ENCODE measurements at regions not wholly inside any gene's neighbourhood (a gene's known extent, or its start where the extent isn't known, plus 50 kb on each side); places are given as distances from the start of the nearest gene placed in this dataset.

DNA sequence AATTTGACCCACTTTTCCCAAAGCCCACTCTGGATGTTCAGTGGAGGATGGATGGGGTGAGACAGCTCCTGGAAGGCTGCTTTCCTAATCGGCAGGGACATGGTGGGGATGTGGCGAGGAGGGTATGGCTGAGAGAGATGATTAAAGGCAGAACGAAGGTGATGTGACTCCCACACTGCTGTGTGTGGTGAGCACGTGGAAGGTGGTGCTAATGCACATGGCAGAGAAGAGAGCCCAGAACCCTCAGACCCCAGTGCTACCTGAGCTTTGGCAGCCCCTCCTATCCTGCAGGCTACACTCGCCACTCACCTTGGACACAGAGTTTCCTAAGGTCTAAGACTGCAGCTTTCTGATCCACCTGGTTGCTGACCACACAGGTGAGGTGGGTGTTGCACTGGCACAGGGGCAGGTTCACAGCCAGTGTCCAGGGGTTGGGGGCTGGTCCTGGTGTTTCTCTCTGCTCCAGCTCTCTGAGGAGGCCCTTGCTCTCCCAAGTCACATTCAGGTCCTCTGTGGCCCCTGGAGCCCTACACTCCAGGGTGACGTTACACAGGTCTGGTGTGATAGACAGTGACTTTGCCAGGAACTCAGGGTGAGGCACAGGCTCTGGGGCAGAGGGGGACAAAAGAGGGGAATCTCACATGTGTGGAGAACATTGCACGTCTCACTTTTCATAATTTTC lies 151.4 kb upstream of the ETV3 start:
- no peaks in the 10 kb centered on the region for H3K4me1 Mint-ChIP-seq
- Histone ChIP-seq H3K4me1 (ENCODE audit: control insufficient read depth, insufficient read depth, low read length) (no peaks in the 10 kb centered on the region), H3K4me3 (ENCODE audit: low read length) (no peak overlapping the region), H3K36me3 (ENCODE audit: control insufficient read depth, insufficient read depth, low read length) (no peaks in the 10 kb centered on the region), H3K27ac (ENCODE audit: low read length) (no peak overlapping the region), H3K27me3 (ENCODE audit: control insufficient read depth, insufficient read depth, low read length) (no peaks in the 10 kb centered on the region), H3K9me3 (ENCODE audit: control insufficient read depth, insufficient read depth, low read length) (no peaks in the 10 kb centered on the region)
- no peaks in the 10 kb centered on the region for H3K36me3 Mint-ChIP-seq
- intact Hi-C loops (cut with micrococcal nuclease), result no loop called here
- no peaks in the 10 kb centered on the region for H3K9me3 Mint-ChIP-seq
- 80% methylated on average over 7 of the region's 7 CpGs for WGBS (ENCODE audit: insufficient coverage)
- H3K4me3 Mint-ChIP-seq, result no peak overlapping the region
- ATAC-seq (no peak), DNase-seq (no peak)
- H3K27me3 Mint-ChIP-seq (ENCODE audit: low read depth in 2 of 2), result peaks cover 16 to 51% of the 10 kb centered on the region in 2 donors
- H3K27ac Mint-ChIP-seq, result no peak overlapping the region
- TF ChIP-seq, protein P1, sequence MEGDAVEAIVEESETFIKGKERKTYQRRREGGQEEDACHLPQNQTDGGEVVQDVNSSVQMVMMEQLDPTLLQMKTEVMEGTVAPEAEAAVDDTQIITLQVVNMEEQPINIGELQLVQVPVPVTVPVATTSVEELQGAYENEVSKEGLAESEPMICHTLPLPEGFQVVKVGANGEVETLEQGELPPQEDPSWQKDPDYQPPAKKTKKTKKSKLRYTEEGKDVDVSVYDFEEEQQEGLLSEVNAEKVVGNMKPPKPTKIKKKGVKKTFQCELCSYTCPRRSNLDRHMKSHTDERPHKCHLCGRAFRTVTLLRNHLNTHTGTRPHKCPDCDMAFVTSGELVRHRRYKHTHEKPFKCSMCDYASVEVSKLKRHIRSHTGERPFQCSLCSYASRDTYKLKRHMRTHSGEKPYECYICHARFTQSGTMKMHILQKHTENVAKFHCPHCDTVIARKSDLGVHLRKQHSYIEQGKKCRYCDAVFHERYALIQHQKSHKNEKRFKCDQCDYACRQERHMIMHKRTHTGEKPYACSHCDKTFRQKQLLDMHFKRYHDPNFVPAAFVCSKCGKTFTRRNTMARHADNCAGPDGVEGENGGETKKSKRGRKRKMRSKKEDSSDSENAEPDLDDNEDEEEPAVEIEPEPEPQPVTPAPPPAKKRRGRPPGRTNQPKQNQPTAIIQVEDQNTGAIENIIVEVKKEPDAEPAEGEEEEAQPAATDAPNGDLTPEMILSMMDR (IDR thresholded peaks at IDR 0.05), result no peak

DNA sequence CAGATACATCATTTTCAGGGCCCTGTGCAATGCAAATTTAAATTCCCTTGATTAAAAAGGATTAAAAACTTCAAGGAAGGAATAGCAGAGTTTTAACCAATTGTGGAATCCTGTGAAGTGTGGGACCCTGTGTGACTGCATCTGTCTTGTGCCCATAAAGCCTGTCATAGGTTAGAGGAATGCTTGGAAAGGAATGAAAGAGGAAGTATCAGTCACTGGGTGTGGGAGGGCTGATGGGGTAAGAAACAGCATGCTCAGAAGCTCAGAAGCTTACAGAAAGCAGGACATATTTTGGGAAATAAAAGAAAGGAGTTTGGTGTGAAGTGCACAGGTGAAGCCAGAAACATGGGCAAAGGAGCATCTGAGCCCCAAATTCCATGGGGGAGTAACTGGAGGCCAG lies 150.8 kb upstream of the ETV3 start:
- Histone ChIP-seq H3K4me1 (ENCODE audit: control insufficient read depth, insufficient read depth, low read length) (no peaks in the 10 kb centered on the region), H3K27ac (ENCODE audit: low read length) (no peak overlapping the region), H3K9me3 (ENCODE audit: control insufficient read depth, insufficient read depth, low read length) (no peaks in the 10 kb centered on the region), H3K4me3 (ENCODE audit: low read length) (no peak overlapping the region), H3K27me3 (ENCODE audit: control insufficient read depth, insufficient read depth, low read length) (peaks cover 4% of the 10 kb centered on the region), H3K36me3 (ENCODE audit: control insufficient read depth, insufficient read depth, low read length) (no peaks in the 10 kb centered on the region)
- Mint-ChIP-seq H3K27me3 (ENCODE audit: low read depth in 2 of 2) (peaks cover 19 to 51% of the 10 kb centered on the region in 2 donors), H3K27ac (no peak overlapping the region), H3K36me3 (no peaks in the 10 kb centered on the region), H3K9me3 (no peaks in the 10 kb centered on the region), H3K4me3 (no peak overlapping the region), H3K4me1 (no peaks in the 10 kb centered on the region)
- DNase-seq, result no peak
- TF ChIP-seq, protein P1 (IDR thresholded peaks at IDR 0.05), result no peak
- ATAC-seq, result no peak
- intact Hi-C loops (cut with micrococcal nuclease), result no loop called here

DNA sequence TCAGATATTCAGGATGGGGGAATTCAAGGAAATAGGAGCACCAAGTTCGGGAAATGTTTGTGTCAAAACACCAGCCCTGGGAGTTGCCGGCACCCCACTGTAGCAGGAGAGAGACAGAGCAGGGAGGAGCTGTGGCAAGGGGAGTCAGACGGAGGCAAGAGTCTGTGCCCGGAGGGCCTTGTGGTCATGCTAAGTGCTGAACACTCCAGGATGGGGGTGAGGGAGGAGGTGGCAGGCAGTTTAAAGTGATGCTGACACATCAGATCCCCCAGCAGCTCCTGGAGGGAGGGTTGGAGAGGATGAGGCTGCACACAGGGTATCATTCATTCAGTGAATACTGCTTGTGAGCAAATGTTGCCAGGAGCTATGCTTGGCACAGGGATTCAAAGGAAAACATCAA lies 150.3 kb upstream of the ETV3 start:
- no peak overlapping the region for H3K27ac Mint-ChIP-seq
- no peaks in the 10 kb centered on the region for H3K9me3 ChIP-seq (ENCODE audit: control insufficient read depth, insufficient read depth, low read length)
- intact Hi-C loops (cut with micrococcal nuclease), result no loop called here
- no peaks in the 10 kb centered on the region for H3K36me3 Mint-ChIP-seq
- H3K4me3 ChIP-seq (ENCODE audit: low read length), result no peak overlapping the region
- peaks cover 4% of the 10 kb centered on the region for H3K27me3 ChIP-seq (ENCODE audit: control insufficient read depth, insufficient read depth, low read length)
- TF ChIP-seq, protein P1 (IDR thresholded peaks at IDR 0.05), result no peak
- H3K36me3 ChIP-seq (ENCODE audit: control insufficient read depth, insufficient read depth, low read length), result no peaks in the 10 kb centered on the region
- WGBS (ENCODE audit: insufficient coverage), result 81% methylated on average over 4 of the region's 4 CpGs
- H3K4me3 Mint-ChIP-seq, result no peak overlapping the region
- H3K4me1 ChIP-seq (ENCODE audit: control insufficient read depth, insufficient read depth, low read length), result no peaks in the 10 kb centered on the region
- no peak for ATAC-seq
- no peak overlapping the region for H3K27ac ChIP-seq (ENCODE audit: low read length)
- no peak for DNase-seq
- H3K9me3 Mint-ChIP-seq, result no peaks in the 10 kb centered on the region
- peaks cover 19 to 46% of the 10 kb centered on the region in 2 donors for H3K27me3 Mint-ChIP-seq (ENCODE audit: low read depth in 2 of 2)
- no peaks in the 10 kb centered on the region for H3K4me1 Mint-ChIP-seq

DNA sequence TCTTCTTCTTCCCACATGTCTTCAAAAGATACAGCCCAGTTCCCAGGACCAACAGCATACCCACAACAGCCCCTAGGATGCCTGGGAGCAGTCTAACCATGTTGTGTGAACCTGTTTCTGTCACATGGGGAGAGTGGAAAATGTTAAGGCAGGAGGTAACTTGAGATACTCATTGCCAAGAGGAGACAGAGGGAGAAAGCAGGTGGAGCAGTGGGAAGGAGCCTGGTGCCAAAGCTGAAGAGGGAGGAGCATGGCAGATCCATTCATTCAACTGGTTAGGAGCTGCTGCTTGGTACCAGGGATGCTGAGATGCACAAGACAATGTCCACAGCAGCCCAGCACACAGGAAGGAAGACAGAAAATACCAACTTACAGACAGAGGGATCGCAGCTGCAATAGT lies 149.8 kb upstream of the ETV3 start:
- H3K4me3 Mint-ChIP-seq, result no peak overlapping the region
- Histone ChIP-seq H3K27me3 (ENCODE audit: control insufficient read depth, insufficient read depth, low read length) (peaks cover 4% of the 10 kb centered on the region), H3K4me1 (ENCODE audit: control insufficient read depth, insufficient read depth, low read length) (no peaks in the 10 kb centered on the region), H3K27ac (ENCODE audit: low read length) (no peak overlapping the region), H3K4me3 (ENCODE audit: low read length) (no peak overlapping the region), H3K9me3 (ENCODE audit: control insufficient read depth, insufficient read depth, low read length) (no peaks in the 10 kb centered on the region), H3K36me3 (ENCODE audit: control insufficient read depth, insufficient read depth, low read length) (no peaks in the 10 kb centered on the region)
- H3K36me3 Mint-ChIP-seq, result no peaks in the 10 kb centered on the region
- ATAC-seq (no peak), DNase-seq (no peak)
- 57% methylated on average over 1 of the region's 1 CpG for WGBS (ENCODE audit: insufficient coverage)
- no peak overlapping the region for H3K27ac Mint-ChIP-seq
- peaks cover 21 to 49% of the 10 kb centered on the region in 2 donors for H3K27me3 Mint-ChIP-seq (ENCODE audit: low read depth in 2 of 2)
- no peaks in the 10 kb centered on the region for H3K4me1 Mint-ChIP-seq
- intact Hi-C loops (cut with micrococcal nuclease), result no loop called here
- TF ChIP-seq, protein P1 (IDR thresholded peaks at IDR 0.05), result no peak
- H3K9me3 Mint-ChIP-seq, result no peaks in the 10 kb centered on the region
